GM12878 (cell line): ENCODE measurements at regions not wholly inside any gene's neighbourhood (a gene's known extent, or its start where the extent isn't known, plus 50 kb on each side); places are given as distances from the start of the nearest gene placed in this dataset.

Source experiments
- ATF7 ChIP-seq: fragments of 450-650 bp; IDR thresholded peaks from 2 replicates; pipeline ENCODE4 v1.6.1; 2016; ENCODE audit warnings: low read depth, mild to moderate bottlenecking
- CTCF ChIP-seq, 3 experiments: IDR thresholded peaks in 2 of 3; conservative IDR thresholded peaks in 1 of 3; 2 replicates each; pipeline ENCODE4 v1.5.1; 2011; ENCODE audit warnings: low read depth in 3 of 3, low read length in 3 of 3, mild to moderate bottlenecking in 3 of 3, control low read depth in 2 of 3, moderate library complexity in 2 of 3, inconsistent platforms in 1 of 3, mixed read lengths in 1 of 3; ENCODE audit not compliant: control insufficient read depth in 2 of 3, insufficient read depth in 1 of 3; ENCODE audit errors: extremely low read depth in 1 of 3
- EP300 ChIP-seq, 2 experiments: fragments of 150-350 bp in 1 of 2; IDR thresholded peaks; 2 replicates each; pipeline ENCODE4 v1.6.1; 2011 to 2012; ENCODE audit warnings: low read depth in 2 of 2, low read length in 2 of 2, borderline replicate concordance in 1 of 2, improper control_type of control experiment in 1 of 2, inconsistent platforms in 1 of 2; ENCODE audit not compliant: control insufficient read depth in 1 of 2
- HDGF ChIP-seq: fragments of 450-650 bp; IDR thresholded peaks from 2 replicates; pipeline ENCODE4 v1.6.1; 2016; ENCODE audit warnings: antibody characterized with exemption
- MAX ChIP-seq: IDR thresholded peaks from 2 replicates; pipeline ENCODE4 v1.6.1; 2012; ENCODE audit warnings: low read depth, low read length, improper control_type of control experiment
- NFIC ChIP-seq: IDR thresholded peaks from 2 replicates; pipeline ENCODE4 v1.6.1; 2012; ENCODE audit warnings: low read depth, mild to moderate bottlenecking, inconsistent platforms, low read length, moderate library complexity
- POLR2A ChIP-seq: IDR thresholded peaks from 2 replicates; pipeline ENCODE4 v1.6.1; 2011; ENCODE audit warnings: low read depth, mild to moderate bottlenecking, low read length
- SKIL ChIP-seq: fragments of 450-650 bp; IDR thresholded peaks from 2 replicates; pipeline ENCODE4 v1.6.1; 2017; ENCODE audit warnings: mild to moderate bottlenecking, low read depth, inconsistent platforms; ENCODE audit not compliant: poor library complexity, severe bottlenecking
- STAT1 ChIP-seq: fragments of 450-650 bp; conservative IDR thresholded peaks from 2 replicates; pipeline ENCODE4 v1.6.1; 2014; ENCODE audit warnings: antibody characterized with exemption, mild to moderate bottlenecking
- SUZ12 ChIP-seq: fragments of 200-600 bp; sonication (generic); IDR thresholded peaks from one replicate; pipeline ENCODE4 v1.6.1; 2018; ENCODE audit warnings: antibody characterized with exemption, mild to moderate bottlenecking; ENCODE audit not compliant: unreplicated experiment
- TCF12 ChIP-seq: IDR thresholded peaks from 2 replicates; pipeline ENCODE4 v1.6.1; 2011; ENCODE audit warnings: low read depth, mild to moderate bottlenecking, low read length

GRCh38 chr5:148912714-148913398, 86.4 kb downstream of the ADRB2 start:
- TF ChIP-seq EP300 (IDR thresholded peaks at IDR 0.05; ENCODE audit: borderline replicate concordance in 1 of 2, control insufficient read depth in 1 of 2, low read depth in 2 of 2, low read length in 2 of 2), result no peak
- no peak for TF ChIP-seq TCF12
- no peak for TF ChIP-seq POLR2A
- peak in 1 of 3 experiments; percentile 15; a peak in 2 of 6 replicates for TF ChIP-seq CTCF (IDR thresholded peaks at IDR 0.05 in 2 of 3, conservative IDR thresholded peaks at IDR 0.05 in 1 of 3; ENCODE audit: control insufficient read depth in 2 of 3, extremely low read depth in 1 of 3, insufficient read depth in 1 of 3, low read depth in 3 of 3, low read length in 3 of 3)
- TF ChIP-seq MAX, result no peak
- TF ChIP-seq STAT1, result no peak
- TF ChIP-seq ATF7, result no peak
- TF ChIP-seq SUZ12, result no peak
- TF ChIP-seq HDGF, result no peak
- no peak for TF ChIP-seq SKIL
- no peak for TF ChIP-seq NFIC
